Sigmoid colon (tissue), 4 donors: ENCODE measurements at regions not wholly inside any gene's neighbourhood (a gene's known extent, or its start where the extent isn't known, plus 50 kb on each side); places are given as distances from the start of the nearest gene placed in this dataset.

Source experiments
- CTCF ChIP-seq, 4 experiments: fragments of 450-650 bp in 3 of 4; fragments of 200-600 bp in 1 of 4; IDR thresholded peaks; one replicate each; pipeline ENCODE4 v1.5.1; 2016 to 2019; ENCODE audit warnings: antibody characterized with exemption in 4 of 4, mild to moderate bottlenecking in 3 of 4, moderate library complexity in 2 of 4
- EP300 ChIP-seq, 4 donors: sonication (generic); formaldehyde crosslinking; IDR thresholded peaks; one replicate each; pipeline ENCODE4 v1.6.1; 2017; ENCODE audit warnings: antibody characterized with exemption in 4 of 4
- POLR2A ChIP-seq, 2 donors: fragments of 450-650 bp; IDR thresholded peaks; one replicate each; pipeline ENCODE4 v1.6.1; 2016; ENCODE audit warnings: antibody characterized with exemption in 2 of 2, mild to moderate bottlenecking in 2 of 2, moderate library complexity in 2 of 2
- POLR2AphosphoS5 ChIP-seq, 4 donors: sonication (generic); formaldehyde crosslinking; IDR thresholded peaks; one replicate each; pipeline ENCODE4 v1.6.1; 2017; ENCODE audit warnings: antibody characterized with exemption in 4 of 4

- TF ChIP-seq CTCF (IDR thresholded peaks at IDR 0.05) (no peak), POLR2A (IDR thresholded peaks at IDR 0.05) (no peak), EP300 (IDR thresholded peaks at IDR 0.05) (no peak), POLR2AphosphoS5 (IDR thresholded peaks at IDR 0.05) (no peak)
Measured at GRCh38 chr2:122875091-122875865, 1119.8 kb downstream of the TSN start.
